CD4-positive, alpha-beta T cell treated with Interleukin-2 at 100 ng/mL for 4 hours (primary cell): ENCODE measurements at regions not wholly inside any gene's neighbourhood (a gene's known extent, or its start where the extent isn't known, plus 50 kb on each side); places are given as distances from the start of the nearest gene placed in this dataset.

ENCODE experiments used
- DNase-seq: peaks from one replicate; pipeline ENCODE4 v3.0.0-alpha.2; 2020; ENCODE audit warnings: low spot score

DNA sequence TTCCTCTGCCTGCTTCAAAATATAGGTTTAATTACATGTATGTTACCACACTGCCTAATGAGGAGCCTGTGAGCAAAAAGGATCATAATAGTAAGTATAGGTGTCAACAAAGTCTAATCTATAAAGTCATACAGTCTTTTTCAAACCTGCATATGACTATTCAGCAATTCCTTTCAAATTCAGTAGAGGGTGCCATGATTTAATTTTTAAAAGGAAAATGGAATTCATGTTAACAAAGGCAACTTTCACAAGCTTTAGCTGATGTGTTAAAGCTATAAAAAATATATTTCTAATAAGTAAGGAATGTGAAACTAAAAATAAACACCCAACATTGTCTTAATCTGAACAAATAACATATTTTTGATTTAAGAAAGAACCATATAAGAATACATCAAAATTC is 52.1 kb downstream of the MPP7 start:
- peak; percentile 50 for DNase-seq

DNA sequence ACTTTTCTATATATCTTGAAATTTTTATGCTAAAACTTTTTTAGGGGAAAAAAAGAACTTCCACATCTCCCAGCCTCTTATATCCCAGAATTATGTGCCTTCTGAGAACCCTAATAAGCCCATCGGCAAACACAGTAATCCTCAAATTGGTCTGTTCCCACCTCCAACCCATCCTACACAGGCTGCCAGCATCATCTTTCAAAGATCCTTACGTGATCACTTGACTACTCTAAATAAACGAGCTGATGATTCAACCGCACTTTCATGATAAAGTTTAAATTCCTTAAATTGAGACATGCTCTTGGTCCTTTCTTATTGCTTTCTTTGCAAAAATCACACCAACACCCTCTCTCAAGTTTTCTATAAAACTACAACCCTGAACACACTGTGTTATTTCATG is 52.5 kb downstream of the MPP7 start:
- DNase-seq: no peak

DNA sequence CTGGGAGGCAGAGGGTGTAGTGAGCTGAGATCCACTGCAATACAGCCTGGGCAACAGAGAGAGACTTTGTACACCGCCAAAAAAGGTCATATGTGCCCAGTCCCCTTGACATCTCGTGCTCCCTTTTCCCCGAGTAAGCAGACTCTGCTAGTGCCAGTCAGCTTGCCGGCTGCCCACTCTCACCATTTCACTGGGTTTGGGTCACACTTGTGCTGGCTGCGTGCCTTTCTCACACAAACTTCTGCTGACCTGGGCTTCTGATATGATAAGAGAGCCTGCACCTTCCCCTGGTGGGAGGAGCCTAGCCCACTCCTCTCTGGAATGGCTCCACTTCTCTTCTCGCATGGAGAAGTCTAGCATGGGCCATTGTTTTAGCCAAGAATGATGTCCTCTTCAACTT is 53.4 kb downstream of the MPP7 start:
- no peak for DNase-seq

DNA sequence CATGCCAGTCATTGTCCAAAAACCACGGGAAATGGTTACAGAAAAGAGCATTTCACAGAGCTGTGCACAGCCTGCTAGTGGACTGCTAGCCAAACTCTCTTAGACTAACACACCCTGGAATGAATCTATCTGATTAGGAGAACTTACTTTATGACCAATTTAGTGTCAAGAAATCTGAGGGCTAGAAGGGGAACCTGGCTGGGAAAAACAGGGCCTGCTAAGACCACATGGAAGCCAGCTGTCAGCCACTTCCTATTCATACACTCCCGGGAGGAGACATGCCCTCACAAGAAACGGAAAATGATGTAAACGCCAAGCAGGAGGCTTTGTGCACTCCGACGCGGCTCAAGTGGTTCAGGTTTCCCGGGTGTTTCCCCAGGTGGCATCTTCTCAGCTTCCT is 54.8 kb downstream of the MPP7 start:
- no peak for DNase-seq

DNA sequence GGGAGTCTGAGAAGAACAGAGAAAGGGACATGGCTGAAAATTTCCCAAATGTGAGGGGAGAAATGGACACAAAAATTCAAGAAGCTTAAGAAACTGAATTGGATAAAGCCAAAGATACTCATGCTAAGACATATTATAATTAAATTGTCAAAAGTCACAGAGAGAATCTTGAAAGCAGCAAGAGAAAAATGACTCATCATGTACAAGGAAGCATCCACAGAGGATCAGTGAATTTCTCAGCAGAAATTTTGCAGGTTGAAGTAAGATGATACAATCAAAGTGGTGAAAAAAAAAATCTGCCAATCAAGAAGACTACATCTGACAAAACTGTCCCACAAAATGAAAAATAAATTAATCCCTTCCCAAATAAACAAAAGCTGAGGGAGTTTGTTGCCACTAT is 56.8 kb downstream of the MPP7 start:
- no peak for DNase-seq

DNA sequence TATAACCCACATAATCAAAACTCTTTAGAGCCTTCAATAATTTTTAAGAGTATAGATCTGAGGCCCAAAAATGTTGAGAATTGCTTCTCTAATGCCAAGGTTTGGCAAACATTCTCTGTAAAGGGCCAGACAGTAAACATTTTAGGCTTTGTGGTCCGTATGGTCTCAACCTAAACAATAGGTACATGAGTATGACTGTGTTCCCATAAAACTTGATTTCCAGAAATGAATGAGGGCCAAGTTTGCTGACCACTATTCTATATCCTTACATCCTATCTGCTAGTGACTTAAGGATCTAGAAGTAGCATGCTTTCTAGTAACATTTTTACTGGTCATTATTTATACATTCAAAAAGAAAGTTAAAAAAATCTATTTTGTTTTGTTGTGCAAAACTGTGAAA is 58.9 kb downstream of the MPP7 start:
- no peak for DNase-seq

DNA sequence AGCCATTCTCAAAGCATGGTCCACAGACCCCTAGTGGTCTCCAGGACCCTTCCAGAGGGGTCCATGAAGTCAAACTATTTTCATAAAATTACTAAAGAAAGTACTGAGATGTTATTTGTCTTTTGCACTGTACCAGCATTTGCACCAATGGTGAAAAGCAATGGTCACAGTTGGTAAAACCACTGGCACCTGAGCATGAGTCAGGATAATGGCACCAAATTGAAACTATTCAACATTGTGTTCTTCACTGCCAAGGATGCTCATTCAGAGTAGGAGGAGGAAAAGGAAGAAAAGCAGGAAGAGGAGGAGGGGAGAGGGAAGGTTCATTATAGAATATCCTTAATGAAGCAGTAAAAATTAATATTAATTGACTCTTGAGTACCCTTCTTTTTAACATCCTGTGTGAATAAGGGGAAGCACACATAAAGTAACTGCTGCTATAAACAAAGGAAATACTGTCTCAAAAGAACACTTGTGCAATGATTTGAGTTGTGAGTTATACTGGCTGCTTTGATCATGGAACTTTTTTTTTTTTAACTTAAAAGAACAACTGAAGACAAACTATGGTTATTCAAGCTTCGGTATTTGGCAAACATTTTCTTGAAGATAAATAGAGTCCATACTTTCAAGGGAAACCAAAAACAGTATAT is 60.2 kb downstream of the MPP7 start:
- no peak for DNase-seq

DNA sequence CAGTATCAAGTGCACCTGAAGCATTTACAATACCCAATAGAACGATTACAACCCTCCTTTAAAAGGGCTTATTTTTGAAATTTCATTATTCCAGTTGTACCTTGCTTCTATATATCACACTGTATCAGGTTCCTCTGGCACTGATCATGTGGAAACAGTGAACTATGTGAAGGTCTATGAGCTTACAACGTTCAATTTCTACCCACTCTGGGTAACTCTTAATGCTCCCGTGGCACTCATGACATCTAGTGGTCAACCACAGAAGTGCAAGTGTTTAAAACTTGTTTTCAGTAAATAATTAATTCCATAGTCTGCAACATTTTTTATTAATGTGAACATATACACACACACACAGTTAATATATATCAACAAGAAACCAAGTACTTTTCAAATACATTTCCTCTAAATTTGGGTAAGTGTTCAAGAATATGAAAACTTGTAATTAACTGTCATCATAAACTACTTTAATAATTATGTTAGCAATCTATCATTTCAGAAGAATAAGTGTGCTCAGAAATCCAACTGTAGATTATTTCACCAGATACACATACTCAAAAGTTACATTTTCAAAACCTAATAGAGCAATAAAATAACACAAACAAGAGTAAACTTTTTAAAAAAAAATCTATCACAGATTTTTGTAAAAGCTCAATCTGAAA is 61.0 kb downstream of the MPP7 start:
- DNase-seq: peak; percentile 68

DNA sequence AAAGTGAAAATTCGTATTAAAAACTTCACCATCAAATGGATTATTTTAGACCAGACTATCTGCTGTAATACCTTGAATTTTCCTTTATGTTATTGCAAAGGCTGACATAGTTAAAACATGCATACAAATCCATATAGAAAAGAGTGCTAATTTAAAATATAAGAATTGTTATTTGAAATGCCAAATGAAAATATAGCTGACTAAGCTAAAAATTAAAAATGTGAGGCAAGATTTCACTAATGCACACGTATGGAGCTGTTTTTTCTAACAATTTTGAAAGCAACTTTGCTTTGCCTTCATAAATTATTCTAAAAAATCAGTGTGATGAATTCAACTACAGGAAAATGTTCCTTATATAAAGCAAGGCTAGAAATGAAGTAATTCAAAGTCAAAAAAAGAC is 62.5 kb downstream of the MPP7 start:
- no peak for DNase-seq

DNA sequence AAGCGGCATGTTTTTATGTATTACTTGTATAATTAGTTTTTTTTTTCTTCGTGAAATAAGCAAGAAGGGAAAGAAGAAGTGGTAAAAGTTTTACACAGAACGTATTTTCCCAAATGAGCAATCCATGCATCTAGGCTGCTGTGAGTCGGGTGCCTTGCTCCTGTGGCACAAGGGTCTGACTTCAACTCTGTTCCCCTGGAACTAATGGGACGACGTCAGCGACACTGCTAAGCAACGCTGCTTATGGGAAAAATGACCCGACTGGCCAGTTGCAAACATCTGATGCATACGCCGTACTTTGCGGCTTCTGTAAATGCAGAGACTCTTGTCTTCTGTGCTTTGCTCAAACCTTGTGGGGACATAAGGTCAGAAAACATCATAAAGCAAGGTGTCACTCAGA is 66.3 kb downstream of the MPP7 start:
- no peak for DNase-seq

DNA sequence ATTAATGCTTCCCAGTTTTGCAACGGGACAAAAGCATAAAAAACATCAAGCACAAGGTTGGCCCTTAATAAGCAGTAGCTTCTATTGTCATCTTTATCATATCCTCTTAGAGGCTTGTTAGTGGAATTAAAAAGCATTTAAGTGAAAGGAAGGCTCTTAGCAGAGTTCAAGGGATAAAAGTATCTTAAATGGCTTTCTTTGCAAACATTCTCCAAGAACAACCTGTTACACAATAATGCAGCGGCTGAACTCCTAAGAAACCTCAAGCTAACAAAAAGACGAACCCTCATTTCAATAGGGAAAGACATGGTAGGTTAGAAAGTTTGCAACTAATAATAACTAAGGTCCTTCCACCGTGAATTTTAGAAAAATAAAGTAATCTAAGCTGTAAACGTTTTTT is 82.1 kb downstream of the MPP7 start:
- DNase-seq: no peak

DNA sequence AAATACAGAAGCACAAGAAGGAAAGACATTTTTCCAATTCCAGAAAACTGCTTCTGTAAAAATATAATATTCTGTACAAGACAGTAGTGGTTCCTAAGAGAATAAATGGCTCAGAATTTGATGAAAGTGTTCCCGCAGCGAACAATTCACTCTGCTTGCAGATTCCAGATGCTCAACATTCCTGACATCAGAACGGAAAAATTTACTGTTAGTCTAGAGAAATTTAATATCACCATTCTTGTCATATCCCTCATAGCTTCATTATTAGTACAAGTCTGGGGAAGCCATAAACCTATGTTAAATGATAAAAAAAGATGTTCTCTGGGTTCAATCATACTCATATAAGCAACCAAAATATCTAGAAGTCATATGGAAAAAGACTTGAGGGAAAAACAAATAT is 83.6 kb downstream of the MPP7 start:
- no peak for DNase-seq

DNA sequence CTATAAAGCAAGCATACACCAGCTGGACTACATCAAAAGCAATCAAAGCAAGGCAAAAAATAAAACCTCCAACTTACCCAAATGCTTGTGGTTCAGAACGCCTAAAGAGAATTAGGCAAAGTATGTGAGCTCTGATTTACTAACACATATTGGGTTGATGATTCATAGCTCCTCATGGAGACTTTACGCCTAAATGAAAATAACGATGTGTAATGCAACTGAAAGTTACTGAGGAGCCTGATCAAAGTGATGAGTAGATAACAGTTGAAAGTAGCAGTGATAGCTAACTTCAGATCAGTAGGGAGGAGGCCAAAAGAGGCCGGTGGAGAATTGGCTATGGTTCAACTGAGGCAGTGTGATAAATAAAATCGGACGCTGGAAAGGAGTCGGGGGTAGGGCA is 85.0 kb downstream of the MPP7 start:
- DNase-seq: peak; percentile 38

DNA sequence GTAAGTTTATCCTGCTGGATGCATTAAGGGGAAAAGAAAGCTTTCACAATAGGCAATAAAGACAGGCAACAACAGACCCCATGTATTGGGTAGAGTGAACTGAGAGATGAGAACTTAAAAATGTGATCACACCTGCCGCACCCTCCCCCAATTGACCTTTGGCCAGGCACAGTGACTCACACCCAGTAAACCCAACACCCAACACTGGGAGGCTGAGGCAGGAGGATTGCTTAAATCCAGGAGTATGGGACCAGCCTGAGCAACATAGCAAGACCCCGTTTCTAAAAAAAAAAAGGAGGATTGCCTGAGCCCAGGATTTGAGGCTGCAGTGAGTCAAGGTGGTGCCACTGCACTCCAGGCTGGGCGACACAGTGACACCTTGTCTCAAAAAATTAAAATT is 86.9 kb downstream of the MPP7 start:
- no peak for DNase-seq

DNA sequence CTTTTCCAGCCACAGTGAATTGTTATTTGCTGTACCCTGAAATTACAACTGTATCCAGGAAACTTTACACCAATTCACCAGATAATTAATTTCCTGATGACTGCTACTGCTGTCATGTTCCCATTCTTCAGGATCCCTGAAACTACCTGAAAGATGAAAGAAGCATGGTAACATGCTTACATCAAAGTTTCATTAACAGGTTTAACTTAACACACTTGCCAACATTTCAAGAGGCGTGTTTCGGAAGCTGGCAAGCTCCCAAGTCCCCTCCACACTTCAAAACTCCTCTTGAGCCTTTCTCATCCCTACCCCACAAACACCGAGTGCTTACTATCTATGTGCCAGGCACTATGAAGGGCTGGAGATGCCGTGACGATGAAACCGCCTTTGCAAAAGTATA is 88.6 kb downstream of the MPP7 start:
- no peak for DNase-seq

DNA sequence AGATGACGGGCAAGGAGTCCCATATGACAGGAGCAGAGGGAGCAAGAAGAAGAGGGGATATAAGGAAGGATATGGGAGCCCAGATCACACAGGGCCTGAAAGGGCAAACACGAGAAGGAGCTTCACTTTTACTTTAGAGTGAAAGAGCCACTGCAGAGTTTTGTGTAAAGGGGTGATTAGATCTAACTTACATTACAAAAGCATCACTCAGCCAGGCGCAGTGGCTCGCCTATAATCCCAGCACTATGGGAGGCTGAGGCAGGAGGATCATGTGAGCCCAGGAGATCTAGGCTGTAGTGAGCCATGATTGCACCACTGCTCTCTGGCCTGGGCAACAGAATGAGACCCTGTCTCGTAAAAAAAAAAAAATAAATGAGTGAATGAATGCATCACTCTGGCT is 91.1 kb downstream of the MPP7 start:
- no peak for DNase-seq

DNA sequence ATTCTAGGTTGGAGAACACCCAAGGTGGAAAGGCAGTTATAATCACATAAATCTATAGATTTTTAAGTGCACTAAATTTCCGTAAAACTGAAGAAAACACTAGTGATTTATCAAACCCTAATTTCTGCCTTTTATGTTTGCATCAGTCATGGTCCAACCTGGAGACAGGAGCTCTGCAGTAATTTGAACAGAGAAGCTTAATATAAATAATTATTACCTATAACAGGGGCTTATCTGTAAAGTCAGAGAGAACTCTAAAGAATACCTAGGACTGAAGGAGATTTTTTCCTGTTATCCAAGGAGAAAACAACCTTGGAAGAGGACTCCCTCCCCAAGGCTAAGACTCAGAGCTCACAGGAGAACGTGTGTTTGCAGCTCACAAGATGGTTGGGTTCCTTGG is 95.1 kb downstream of the MPP7 start:
- DNase-seq: no peak

DNA sequence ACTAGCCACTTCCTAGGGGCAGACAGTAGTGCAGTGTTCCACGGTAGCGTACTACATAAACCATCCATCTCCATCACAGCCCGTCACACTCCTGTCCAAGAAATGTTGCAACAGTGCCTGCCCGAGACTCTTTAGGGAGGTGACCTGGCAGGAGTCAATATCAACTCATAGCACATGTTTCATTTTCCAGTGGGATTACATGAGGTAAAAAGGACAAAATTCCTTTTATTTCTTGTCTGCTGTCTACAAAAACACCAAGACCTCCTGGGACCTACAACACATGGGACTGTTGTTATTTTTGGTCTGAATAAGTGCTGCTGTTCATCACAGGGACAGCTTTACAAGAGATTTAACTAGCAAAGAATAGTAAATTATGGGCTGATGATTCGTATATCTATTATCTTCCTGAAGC is 99.9 kb downstream of the MPP7 start:
- no peak for DNase-seq

DNA sequence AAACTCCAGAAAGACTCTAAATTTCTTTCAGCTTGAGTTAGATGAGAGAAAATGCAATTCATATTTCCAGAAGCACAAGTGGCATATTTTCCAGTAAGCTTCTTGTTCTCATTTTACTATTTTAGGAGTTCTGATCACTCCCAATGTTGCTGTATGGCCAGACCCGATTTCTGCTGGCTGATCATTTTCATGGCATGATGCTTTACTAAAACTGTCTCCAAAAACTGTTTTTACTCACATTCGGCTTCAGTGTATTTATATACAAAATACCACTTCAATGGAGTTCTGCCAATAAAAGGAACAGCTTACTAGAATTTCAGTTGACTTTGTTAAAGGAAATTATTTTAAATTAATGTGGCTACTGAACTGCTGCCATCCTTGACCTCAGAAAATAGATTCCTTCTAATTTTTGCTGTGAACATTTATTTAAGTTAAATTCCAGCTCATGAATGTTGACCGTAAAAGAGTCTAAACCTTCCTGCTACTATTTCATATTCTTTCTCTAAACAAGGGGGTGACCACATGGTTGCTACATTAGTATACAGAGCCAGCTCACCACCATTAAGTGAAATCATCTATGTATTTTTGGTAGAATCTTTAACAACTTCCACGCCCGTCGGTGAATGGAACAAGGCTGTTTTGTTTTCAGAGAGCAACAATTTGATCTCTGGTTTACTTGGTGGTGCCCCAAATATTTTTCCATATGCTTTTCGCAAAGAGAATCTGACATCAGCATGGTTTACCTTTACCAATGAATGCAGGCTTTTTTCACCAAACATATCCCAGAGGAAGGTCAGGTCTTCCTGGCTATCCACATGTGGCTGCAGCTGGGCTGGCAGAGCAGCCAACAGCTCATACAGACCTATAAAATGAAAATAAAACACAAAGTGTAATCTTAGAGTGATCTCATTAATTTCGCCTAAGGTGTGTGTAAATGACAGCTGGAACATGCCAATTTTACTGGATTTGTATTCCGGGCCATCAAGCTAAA is 101.2 kb downstream of the MPP7 start:
- DNase-seq: no peak

DNA sequence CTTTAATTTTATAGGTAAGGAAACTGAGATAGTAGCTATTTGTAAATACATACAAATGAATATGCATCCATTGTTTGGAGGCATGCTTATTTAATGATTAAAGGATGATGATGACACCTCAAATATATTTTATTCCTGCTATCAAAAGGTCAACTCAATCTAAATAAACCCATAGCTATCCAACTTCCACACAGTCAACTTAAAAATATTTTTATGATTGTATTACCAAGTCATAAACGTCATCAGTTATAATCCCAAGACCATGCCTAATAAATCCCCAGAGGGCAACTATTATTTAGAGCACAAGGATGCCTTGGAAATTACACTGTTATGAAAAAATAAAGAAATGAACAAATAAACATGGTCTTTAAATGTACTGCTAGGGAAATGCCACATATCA is 102.1 kb downstream of the MPP7 start:
- no peak for DNase-seq

DNA sequence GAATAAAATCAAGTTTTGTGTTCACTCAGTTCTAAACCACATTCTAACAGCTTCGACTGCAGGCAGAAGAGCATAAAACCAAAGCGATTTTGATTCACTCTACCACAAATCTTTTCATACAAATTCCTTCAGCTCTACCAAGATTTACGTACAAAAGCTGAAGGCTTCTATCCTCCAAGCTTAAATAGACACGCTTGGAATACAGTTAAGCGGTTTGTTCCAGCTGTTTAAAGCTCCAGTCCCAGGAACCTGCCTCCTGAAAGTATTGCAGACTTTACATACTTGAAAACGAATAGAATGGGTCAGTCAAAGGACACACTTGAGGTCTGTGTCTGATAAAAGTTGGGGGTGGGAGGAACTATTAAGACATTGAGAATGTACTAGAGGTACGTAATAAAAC is 102.9 kb downstream of the MPP7 start:
- DNase-seq: no peak

DNA sequence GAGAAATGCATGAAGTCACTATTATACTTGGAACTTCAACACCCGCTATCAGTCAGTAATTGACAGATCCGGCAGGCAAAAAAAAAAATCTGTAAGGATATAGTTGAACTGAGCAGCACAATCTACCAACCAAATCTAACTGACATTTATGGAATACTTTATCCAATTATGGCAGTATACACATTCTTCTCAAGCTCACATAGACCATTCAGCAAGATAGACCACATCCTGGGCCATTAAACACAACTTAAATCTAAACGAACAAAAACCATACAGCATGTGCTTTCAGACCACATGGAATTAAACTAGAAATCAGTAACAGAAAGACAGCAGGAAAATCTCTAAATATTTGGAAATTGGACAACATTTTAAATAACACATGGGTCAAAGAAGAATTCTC is 112.7 kb downstream of the MPP7 start:
- no peak for DNase-seq

DNA sequence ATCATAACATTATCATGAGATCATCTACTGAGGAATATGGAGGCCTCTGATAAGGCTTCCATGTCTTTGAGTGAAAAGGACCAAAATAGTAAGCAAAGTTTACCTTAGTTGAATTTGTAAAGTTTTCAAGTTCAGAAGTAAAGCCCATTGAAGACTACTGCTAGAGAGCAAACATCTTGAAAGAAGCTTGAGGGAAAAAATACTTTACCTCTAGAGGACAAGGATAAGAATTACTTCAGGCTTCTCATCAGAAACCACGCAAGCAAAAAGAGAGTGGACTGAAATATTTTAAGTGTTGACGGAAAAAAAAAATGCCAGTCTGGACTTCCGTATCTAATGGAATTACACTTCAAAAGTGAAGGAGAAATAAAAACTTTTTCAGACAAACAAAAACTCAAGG is 114.3 kb downstream of the MPP7 start:
- no peak for DNase-seq
